IPS DF 6.9 (cell line): ENCODE measurements at regions not wholly inside any gene's neighbourhood (a gene's known extent, or its start where the extent isn't known, plus 50 kb on each side); places are given as distances from the start of the nearest gene placed in this dataset.

ENCODE experiments used
- DNase-seq: peaks from one replicate; pipeline ENCODE4 v3.0.0-alpha.2; 2013; ENCODE audit warnings: low read depth, low spot score
- H3K27ac ChIP-seq: one replicate; pipeline ENCODE4 v1.5.1; 2013; ENCODE audit warnings: low read length, control low read depth
- H3K27me3 ChIP-seq: 2 replicates; pipeline ENCODE4 v1.6.1; 2013; ENCODE audit warnings: mild to moderate bottlenecking, low read length; ENCODE audit not compliant: control insufficient read depth, insufficient read depth
- H3K36me3 ChIP-seq: 2 replicates; pipeline ENCODE4 v1.6.1; 2013; ENCODE audit warnings: low read length; ENCODE audit not compliant: control insufficient read depth, insufficient read depth
- H3K4me1 ChIP-seq: 2 replicates; pipeline ENCODE4 v1.6.1; 2013; ENCODE audit warnings: low read length; ENCODE audit not compliant: control insufficient read depth, insufficient read depth
- H3K4me3 ChIP-seq: 2 replicates; pipeline ENCODE4 v1.5.1; 2013; ENCODE audit warnings: mild to moderate bottlenecking, low read length
- H3K9me3 ChIP-seq: 2 replicates; pipeline ENCODE4 v1.6.1; 2013; ENCODE audit warnings: low read length, inconsistent platforms; ENCODE audit not compliant: control insufficient read depth, insufficient read depth
- WGBS: extraction: QIAGEN DNeasy Blood & Tissue Kit; methylation state at CpG from one replicate; pipeline ENCODE4 v1.1.7; 2013; ENCODE audit warnings: mixed read lengths, missing lambda C conversion rate; ENCODE audit not compliant: insufficient read length, insufficient coverage; 5-methylcytosine and 5-hydroxymethylcytosine counted together

DNA sequence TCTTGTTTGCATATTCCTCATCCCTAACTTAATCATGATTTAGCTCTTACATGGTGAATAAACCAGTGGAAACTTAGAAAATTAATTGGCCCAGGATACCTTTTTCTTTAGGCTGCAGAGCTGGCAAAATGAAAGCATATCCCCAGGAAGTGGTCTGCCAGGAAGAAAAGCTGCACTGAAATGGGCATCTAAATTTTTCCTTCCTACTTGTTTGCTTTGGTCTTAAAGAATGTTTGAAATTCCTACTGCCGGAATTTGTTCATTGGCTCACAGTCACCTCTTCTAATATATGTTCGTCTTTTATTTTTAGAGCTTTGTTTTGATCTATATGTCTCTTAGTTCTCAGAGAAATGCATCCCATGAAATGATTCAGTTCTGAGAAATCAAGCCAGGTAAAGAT, 113.2 kb upstream of the ELL2 start:
- DNase-seq: no peak
- H3K9me3 ChIP-seq: no peaks in the 10 kb centered on the region
- no peaks in the 10 kb centered on the region for H3K27me3 ChIP-seq
- H3K4me3 ChIP-seq: no peak overlapping the region
- H3K4me1 ChIP-seq: no peaks in the 10 kb centered on the region
- H3K36me3 ChIP-seq: no peaks in the 10 kb centered on the region
- no peak overlapping the region for H3K27ac ChIP-seq
- WGBS: no CpG with 5 or more reads among the region's 2 CpGs

DNA sequence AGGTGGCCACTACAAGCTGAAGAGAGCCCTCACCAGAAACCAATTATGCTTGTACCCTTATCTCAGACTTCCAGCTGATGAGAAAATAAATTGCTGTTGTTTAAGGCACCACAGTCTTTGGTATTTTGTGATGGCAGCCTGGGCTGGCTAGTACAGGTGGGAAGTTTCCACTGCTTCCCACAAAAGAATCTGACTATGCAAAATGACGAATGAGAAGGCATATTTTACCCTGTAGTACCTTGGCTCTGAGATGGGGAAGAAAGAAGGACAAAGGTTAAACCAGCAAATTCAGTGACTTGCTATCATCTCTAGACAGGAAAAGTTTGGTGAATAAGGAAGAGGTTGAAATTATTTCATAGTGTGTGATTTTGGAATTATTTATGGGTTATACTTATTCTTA, 112.8 kb upstream of the ELL2 start:
- Histone ChIP-seq H3K27me3 (no peaks in the 10 kb centered on the region), H3K27ac (no peak overlapping the region), H3K4me3 (no peak overlapping the region), H3K36me3 (no peaks in the 10 kb centered on the region), H3K9me3 (no peaks in the 10 kb centered on the region), H3K4me1 (no peaks in the 10 kb centered on the region)
- no CpG with 5 or more reads among the region's 1 CpG for WGBS
- DNase-seq: no peak

DNA sequence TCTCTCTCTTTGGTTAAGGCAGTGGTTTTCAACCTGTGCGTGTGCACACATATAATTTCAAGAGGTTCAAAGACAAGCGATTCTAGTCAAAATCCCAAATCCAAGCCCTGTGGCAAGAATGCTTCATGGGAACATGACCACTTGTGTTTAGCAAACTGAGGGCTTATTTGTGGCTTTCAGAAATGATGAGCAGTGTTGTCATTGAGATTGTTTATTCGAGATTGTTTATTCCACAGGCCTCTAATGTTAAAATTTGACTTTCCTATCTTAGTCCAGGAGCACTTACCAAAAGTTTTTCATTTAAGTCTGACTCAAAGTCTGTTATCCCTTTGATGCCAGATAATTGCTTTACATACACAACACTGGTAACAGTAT, 111.1 kb upstream of the ELL2 start:
- no CpG with 5 or more reads among the region's 3 CpGs for WGBS
- Histone ChIP-seq H3K36me3 (no peaks in the 10 kb centered on the region), H3K4me1 (no peaks in the 10 kb centered on the region; the same call in 1 of the 2 replicates), H3K4me3 (no peak overlapping the region), H3K9me3 (no peaks in the 10 kb centered on the region), H3K27me3 (no peaks in the 10 kb centered on the region), H3K27ac (no peak overlapping the region)
- DNase-seq: no peak

DNA sequence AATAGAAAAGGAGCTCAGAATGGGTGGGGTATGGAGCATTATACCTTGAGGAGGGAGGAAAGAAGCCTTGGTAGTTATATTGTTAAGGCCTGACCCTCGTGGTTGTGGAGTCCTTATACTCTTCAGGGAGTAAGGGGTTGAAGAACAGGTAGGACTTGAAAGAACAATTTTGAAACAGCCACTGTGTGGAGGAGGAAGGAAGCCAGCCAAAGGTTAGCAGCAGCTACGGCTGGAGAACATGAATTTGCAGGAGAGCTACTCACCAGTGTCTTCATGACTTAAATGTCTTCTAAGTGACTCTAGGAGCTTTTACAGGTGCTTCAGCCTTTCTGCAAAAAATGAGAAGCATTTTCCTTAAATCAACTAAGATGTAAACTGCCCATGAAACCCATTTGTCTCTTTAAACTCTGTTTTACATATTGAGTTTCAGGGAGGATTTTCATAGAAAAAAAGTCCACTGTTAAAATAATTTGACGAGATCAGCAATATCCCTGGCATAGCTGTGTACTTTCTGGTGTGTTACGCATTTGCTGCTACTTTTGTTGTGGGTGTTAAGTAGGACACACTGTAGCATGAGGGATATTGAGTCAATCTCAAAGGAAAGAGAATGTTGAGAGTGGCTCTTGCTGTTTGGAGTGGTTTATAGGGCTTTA, 110.6 kb upstream of the ELL2 start:
- no peaks in the 10 kb centered on the region for H3K27me3 ChIP-seq
- H3K4me1 ChIP-seq: no peaks in the 10 kb centered on the region; the same call in 1 of the 2 replicates
- no CpG with 5 or more reads among the region's 4 CpGs for WGBS

DNA sequence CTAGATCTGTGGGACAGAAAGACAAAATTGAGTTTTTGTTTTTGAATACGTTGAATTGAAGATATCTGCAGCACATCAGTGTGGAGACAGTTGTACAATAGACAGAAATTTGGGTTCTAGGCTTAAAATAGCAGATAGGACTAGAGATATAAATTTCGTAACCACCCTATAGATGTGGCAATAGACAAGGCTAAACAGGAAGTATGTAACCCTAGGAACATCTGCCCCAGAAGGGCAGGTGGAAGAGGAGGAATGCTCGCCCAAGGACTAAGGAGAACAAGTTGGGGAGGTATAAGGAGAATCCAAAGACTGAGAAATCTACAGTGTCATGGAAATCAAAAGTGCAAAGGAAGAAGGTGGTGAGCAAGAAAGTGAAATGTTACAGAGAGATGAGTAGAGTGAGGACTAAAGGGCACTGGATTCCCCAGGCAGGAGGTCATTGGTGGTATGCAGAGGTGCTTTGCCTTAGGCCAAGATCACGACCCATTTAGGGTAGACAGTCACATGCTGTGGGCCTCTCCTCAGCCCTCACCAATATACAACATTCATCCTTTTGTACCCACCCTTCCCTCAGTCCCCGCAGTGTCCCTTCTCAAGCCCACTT, 109.1 kb upstream of the ELL2 start:
- no peak overlapping the region for H3K4me3 ChIP-seq
- H3K27me3 ChIP-seq: no peaks in the 10 kb centered on the region
- WGBS: 100% methylated on average over 1 of the region's 5 CpGs
- DNase-seq: no peak
- no peak overlapping the region for H3K27ac ChIP-seq
- H3K4me1 ChIP-seq: no peaks in the 10 kb centered on the region; the same call in 1 of the 2 replicates
- no peaks in the 10 kb centered on the region for H3K36me3 ChIP-seq
- H3K9me3 ChIP-seq: no peaks in the 10 kb centered on the region

More for the DNA sequence above, 110.6 kb upstream of the ELL2 start:
- Histone ChIP-seq H3K4me3 (no peak overlapping the region), H3K36me3 (no peaks in the 10 kb centered on the region), H3K27ac (no peak overlapping the region), H3K9me3 (no peaks in the 10 kb centered on the region)
- DNase-seq: no peak

DNA sequence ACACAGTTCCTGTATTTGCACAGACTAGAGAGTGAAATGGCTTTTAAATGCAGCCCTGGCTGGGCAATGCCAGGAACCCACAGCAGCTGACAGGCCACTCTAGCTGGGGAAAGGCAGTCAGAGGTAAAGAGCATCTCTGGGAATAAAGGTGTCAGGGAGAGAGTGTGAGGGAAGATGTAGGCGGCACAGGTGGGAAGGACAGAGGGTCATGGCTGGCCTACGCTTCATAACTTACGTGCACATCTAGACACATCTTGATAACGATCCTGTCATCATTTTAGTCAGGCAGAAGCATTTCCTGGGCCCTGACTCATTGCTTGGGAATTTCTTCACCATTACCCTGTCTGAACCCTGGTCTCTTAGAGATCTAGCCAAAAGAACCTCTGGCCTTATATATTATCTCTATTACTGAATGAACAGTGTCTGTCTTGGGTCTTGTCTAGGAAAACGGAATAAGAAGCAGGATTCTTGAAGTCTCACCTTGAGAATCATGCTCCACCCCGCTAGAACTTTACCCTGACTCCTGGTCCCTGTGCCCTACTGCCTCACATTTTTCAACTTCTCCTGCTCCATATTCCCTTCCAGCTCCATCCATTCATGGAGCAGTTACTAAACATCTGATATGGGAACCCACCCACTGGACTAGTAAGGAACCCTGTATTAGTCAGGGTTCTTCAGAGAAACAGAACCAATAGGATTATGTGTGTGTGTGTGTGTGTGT, 106.4 kb upstream of the ELL2 start:
- H3K4me1 ChIP-seq: no peaks in the 10 kb centered on the region; the same call in 1 of the 2 replicates
- H3K27ac ChIP-seq: no peak overlapping the region
- no peaks in the 10 kb centered on the region for H3K27me3 ChIP-seq
- H3K36me3 ChIP-seq: no peaks in the 10 kb centered on the region
- no CpG with 5 or more reads among the region's 6 CpGs for WGBS
- H3K9me3 ChIP-seq: no peaks in the 10 kb centered on the region
- no peak for DNase-seq
- H3K4me3 ChIP-seq: no peak overlapping the region

DNA sequence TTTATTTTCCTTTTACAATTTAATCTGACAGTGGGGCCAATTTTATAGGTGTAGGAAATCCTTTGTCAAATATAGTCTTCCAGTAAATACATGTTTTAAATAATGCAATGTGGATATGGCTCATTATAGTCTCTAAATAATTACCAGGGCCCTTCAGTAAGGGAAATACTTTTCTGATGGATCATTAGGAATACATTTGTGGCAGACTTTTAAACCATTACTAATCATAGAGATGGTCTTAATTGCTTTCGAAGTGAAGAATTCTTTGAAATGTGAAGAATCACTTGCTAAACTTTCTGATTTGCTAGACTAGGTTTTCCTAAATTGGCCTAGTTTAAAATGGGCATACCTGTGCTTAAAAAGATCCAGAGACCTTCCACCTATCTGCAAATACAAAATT, 105.6 kb upstream of the ELL2 start:
- H3K27ac ChIP-seq: no peak overlapping the region
- no peak overlapping the region for H3K4me3 ChIP-seq
- H3K27me3 ChIP-seq: no peaks in the 10 kb centered on the region
- WGBS: no CpG with 5 or more reads among the region's 1 CpG
- no peaks in the 10 kb centered on the region for H3K36me3 ChIP-seq
- H3K9me3 ChIP-seq: no peaks in the 10 kb centered on the region
- DNase-seq: no peak
- H3K4me1 ChIP-seq: no peaks in the 10 kb centered on the region; the same call in 1 of the 2 replicates

DNA sequence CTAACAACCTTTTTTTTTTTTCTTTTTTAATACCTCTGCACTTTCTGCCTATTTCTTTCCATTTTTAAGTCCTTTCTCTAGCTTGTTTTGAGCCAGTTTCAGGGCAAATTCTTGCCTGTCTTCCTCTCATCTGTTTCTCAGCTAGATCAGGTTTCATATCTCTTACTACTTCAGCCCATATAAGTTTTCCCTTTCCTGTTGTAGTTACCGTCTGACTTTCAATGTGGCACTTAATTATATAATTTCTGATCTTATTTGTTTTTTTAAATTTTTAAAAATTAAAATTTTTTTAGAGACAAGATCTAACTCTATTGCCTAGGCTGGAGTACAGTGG, 104.7 kb upstream of the ELL2 start:
- Histone ChIP-seq H3K9me3 (no peaks in the 10 kb centered on the region), H3K36me3 (no peaks in the 10 kb centered on the region), H3K4me3 (no peak overlapping the region), H3K4me1 (no peaks in the 10 kb centered on the region; the same call in 1 of the 2 replicates), H3K27ac (no peak overlapping the region), H3K27me3 (no peaks in the 10 kb centered on the region)
- WGBS: no CpG with 5 or more reads among the region's 1 CpG
- no peak for DNase-seq

DNA sequence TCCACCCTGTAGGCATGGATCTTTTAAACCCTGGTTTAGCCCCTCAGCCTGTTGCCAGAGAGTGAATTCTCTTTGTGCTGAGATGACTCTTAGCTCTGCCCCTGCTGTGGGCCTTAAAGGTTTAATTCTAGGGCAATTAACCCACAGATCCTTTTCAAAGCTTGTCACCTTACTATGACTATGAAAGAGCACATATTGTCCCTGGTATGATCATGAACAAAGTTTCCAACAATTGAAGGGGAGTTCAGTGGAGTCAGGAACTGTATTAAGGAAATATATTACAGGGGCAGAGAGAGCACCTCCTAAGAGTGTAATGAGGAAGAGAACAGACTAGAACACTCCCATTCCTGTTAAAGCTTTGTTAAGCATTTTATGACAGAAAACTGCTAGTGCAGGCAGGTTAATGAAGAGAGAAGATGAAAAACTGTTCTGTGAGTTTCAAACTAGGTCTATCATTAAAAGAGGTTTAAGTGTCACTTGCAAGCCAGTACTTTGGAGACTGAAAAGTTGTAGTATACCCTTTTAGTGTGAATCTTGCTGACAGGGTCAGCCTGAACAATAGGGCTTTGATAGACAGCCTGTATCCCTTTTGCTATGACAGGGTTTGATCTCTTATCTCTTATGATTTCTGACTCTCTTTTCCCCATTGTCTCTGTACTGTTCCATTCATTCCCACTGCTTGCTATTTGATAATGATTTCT, 104.2 kb upstream of the ELL2 start:
- Histone ChIP-seq H3K27me3 (no peaks in the 10 kb centered on the region), H3K27ac (no peak overlapping the region), H3K36me3 (no peaks in the 10 kb centered on the region), H3K4me1 (no peaks in the 10 kb centered on the region; the same call in 1 of the 2 replicates), H3K9me3 (no peaks in the 10 kb centered on the region), H3K4me3 (no peak overlapping the region)
- no peak for DNase-seq

DNA sequence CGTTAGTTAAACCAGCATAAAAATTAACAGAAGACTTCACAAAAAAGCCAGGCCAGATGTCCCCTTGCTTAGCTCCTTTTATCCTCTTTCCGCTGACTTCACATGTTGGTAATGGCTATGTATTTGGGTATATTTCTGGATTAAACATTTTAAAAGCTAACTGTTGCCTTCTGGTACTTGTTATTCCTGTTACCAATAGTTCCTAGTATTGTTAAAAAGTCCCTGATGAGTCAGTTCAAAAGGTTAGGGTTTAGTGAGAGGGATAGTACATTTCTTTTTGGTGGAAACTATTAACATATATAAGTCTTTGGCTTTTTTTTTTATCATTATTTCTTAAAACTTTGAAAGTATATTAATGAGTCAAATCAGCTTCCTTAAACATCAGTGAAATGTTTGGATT, 103.2 kb upstream of the ELL2 start:
- Histone ChIP-seq H3K27me3 (no peaks in the 10 kb centered on the region), H3K4me3 (no peak overlapping the region), H3K9me3 (no peaks in the 10 kb centered on the region), H3K4me1 (no peaks in the 10 kb centered on the region; the same call in 1 of the 2 replicates), H3K36me3 (no peaks in the 10 kb centered on the region), H3K27ac (no peak overlapping the region)
- no CpG with 5 or more reads among the region's 2 CpGs for WGBS
- DNase-seq: no peak
